Kidney (tissue), 13 donors: ENCODE measurements at regions not wholly inside any gene's neighbourhood (a gene's known extent, or its start where the extent isn't known, plus 50 kb on each side); places are given as distances from the start of the nearest gene placed in this dataset.

ENCODE experiments used
- DNase-seq, 5 donors: peaks; one replicate each; pipeline ENCODE4 v3.0.0-alpha.2; 2013 to 2020
- FAIRE-seq: peaks from 2 replicates; lab custom pipeline; 2012; peaks lifted over from hg19 to GRCh38; lab: Jason Lieb, UNC
- H3K27ac ChIP-seq, 2 donors: one replicate each; pipeline ENCODE4 v1.7.0; 2013; ENCODE audit warnings: low read depth in 2 of 2, low read length in 2 of 2, inconsistent platforms in 1 of 2
- H3K27me3 ChIP-seq: one replicate; pipeline ENCODE4 v1.7.1; 2013; ENCODE audit warnings: low read length, inconsistent platforms; ENCODE audit not compliant: control insufficient read depth, insufficient read depth
- H3K36me3 ChIP-seq, 3 donors: one replicate each; pipeline versions ENCODE4 v1.7.0 to v1.7.1; 2013; ENCODE audit warnings: low read length in 3 of 3, control low read depth in 1 of 3, inconsistent platforms in 1 of 3; ENCODE audit not compliant: insufficient read depth in 3 of 3, control insufficient read depth in 2 of 3
- H3K4me1 ChIP-seq, 3 donors: one replicate each; pipeline versions ENCODE4 v1.7.0 to v1.7.1; 2013; ENCODE audit warnings: low read length in 3 of 3, inconsistent platforms in 1 of 3, low read depth in 1 of 3; ENCODE audit not compliant: control insufficient read depth in 2 of 3, insufficient read depth in 2 of 3
- H3K4me3 ChIP-seq, 3 donors: one replicate each; pipeline versions ENCODE4 v1.7.0 to v1.8.1; 2013; ENCODE audit warnings: low read length in 3 of 3, control low read depth in 1 of 3, inconsistent platforms in 1 of 3
- H3K9ac ChIP-seq, 3 donors: one replicate each; pipeline versions ENCODE4 v1.7.0 to v1.7.1; 2013; ENCODE audit warnings: low read length in 3 of 3, control low read depth in 1 of 3, inconsistent platforms in 1 of 3
- H3K9me3 ChIP-seq, 3 donors: one replicate each; pipeline versions ENCODE4 v1.7.0 to v1.7.1; 2013; ENCODE audit warnings: low read length in 3 of 3, control low read depth in 1 of 3, inconsistent platforms in 1 of 3; ENCODE audit not compliant: control insufficient read depth in 2 of 3, insufficient read depth in 1 of 3
- CTCF ChIP-seq: IDR thresholded peaks from 3 replicates; pipeline ENCODE4 v1.5.1; 2012; ENCODE audit warnings: mild to moderate bottlenecking, moderate library complexity, borderline replicate concordance; ENCODE audit not compliant: insufficient read depth; ENCODE audit errors: extremely low read depth
- intact Hi-C: fragments of 100-400 bp; cut with DNase I; formaldehyde crosslinking; loops from one replicate; pipeline ENCODE4 v1.11.1; 2022
- donor health status: control.
- donor health status: control.
- donor health status: control.
- donor health status: control.
- donor health status: control.
- donor health status: DM: yes; HTN: yes; CAD: no.
- donor health status: Normal renal cell carcinoma (clear cell type).

- no peak for TF ChIP-seq CTCF
- H3K36me3 ChIP-seq = no peaks in the 10 kb centered on the region
- DNase-seq (no peak), FAIRE-seq (no peak)
- H3K27me3 ChIP-seq = no peaks in the 10 kb centered on the region
- H3K4me1 ChIP-seq = no peaks in the 10 kb centered on the region
- no peak overlapping the region for H3K4me3 ChIP-seq
- no peak overlapping the region for H3K9ac ChIP-seq
- no peaks in the 10 kb centered on the region for H3K9me3 ChIP-seq
- intact Hi-C loops = no loop called here
- H3K27ac ChIP-seq = no peak overlapping the region
These were observed 290.9 kb downstream of the KCNRG start for GRCh38 chr13:50306156-50306555.

- no peak for FAIRE-seq
- intact Hi-C loops = no loop called here
These were observed 294.1 kb downstream of the KCNRG start for GRCh38 chr13:50309318-50309717.

DNA sequence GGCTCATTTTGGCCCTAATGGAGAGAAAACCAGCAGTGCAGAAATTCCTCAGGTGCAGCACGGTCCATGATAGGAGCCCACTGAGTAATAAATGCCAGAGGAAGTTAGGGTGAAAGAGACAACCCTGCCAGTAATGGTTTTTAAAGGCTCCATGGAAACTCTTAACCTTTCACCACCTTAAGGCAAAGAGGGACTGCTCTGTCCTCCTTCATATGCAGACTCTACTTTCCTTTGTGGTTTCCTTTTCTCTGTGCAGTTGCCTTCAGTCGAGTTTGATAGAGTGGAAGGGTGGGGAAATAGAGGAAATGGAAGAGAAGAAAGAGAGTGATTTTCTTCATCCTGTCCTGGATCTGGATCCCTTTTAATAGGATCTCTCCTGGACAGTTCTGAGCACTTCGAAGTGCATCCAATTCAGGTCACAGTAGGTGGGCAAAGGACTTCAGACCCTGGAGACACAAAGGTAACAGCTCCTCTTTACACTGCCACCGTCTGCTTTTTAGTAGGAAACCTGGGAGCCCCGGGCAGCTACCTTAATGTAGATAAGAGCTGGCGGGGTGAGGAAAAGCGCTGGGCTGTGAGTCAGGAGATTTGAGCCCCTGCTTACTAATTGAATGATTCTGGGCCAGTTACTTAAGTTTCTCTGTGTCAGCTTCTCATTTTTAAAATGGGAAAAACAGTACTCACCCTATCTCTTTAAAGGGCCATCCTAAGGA lies 294.8 kb downstream of the KCNRG start:
- H3K36me3 ChIP-seq = no peaks in the 10 kb centered on the region
- no peaks in the 10 kb centered on the region for H3K9me3 ChIP-seq
- DNase-seq (no peak), FAIRE-seq (no peak)
- no peak overlapping the region for H3K27ac ChIP-seq
- no peak overlapping the region for H3K9ac ChIP-seq
- intact Hi-C loops = no loop called here
- H3K27me3 ChIP-seq = no peaks in the 10 kb centered on the region
- no peak overlapping the region for H3K4me3 ChIP-seq
- TF ChIP-seq CTCF = no peak
- H3K4me1 ChIP-seq = no peaks in the 10 kb centered on the region

More at GRCh38 chr13:50309318-50309717, 294.1 kb downstream of the KCNRG start:
- Histone ChIP-seq H3K4me3 (no peak overlapping the region), H3K27me3 (no peaks in the 10 kb centered on the region), H3K9ac (no peak overlapping the region), H3K4me1 (no peaks in the 10 kb centered on the region), H3K27ac (no peak overlapping the region), H3K36me3 (no peaks in the 10 kb centered on the region), H3K9me3 (no peaks in the 10 kb centered on the region)
- DNase-seq = no peak
- no peak for TF ChIP-seq CTCF

DNA sequence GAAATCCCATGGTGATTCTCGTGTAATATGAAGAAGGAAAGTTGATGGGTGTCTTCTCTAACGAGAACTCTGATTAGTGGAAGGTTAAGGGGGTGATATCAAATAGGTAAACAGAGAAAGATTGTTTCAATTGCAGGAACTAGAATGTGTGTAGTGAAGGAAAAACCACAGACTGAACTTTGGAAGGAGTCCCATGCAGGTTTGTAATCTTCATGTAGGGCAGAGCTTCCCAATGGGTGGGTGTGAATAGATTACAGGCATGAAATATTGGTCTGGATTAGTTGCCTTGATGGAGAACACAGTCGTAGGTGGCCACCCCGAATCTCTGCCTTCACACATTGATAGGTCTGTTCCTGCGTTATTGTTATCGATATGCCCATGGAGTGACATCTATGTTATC lies 295.5 kb downstream of the KCNRG start:
- H3K36me3 ChIP-seq = no peaks in the 10 kb centered on the region
- H3K27ac ChIP-seq = no peak overlapping the region
- H3K9ac ChIP-seq = no peak overlapping the region
- intact Hi-C loops = no loop called here
- no peak for FAIRE-seq
- H3K9me3 ChIP-seq = no peaks in the 10 kb centered on the region
- H3K4me3 ChIP-seq = no peak overlapping the region
- no peaks in the 10 kb centered on the region for H3K4me1 ChIP-seq
- TF ChIP-seq CTCF = no peak
- no peak for DNase-seq
- no peaks in the 10 kb centered on the region for H3K27me3 ChIP-seq
